HEK293T (cell line): ENCODE measurements at regions not wholly inside any gene's neighbourhood (a gene's known extent, or its start where the extent isn't known, plus 50 kb on each side); places are given as distances from the start of the nearest gene placed in this dataset.

ENCODE experiments used
- CTCF ChIA-PET: fragments of 350-600 bp; formaldehyde crosslinking; extraction: SDS; loops from one replicate; lab custom pipeline; 2021; ENCODE audit warnings: antibody characterized with exemption, inconsistent platforms; lab: Yijun Ruan, JAX
- POLR2A ChIA-PET: fragments of 350-600 bp; formaldehyde crosslinking; extraction: SDS; loops from one replicate; lab custom pipeline; 2020; ENCODE audit warnings: antibody characterized with exemption, inconsistent platforms; lab: Yijun Ruan, JAX
- DNase-seq: peaks from one replicate; pipeline ENCODE4 v3.0.0; 2012; ENCODE audit warnings: mixed read lengths; ENCODE audit errors: extremely low spot score
- ARNT ChIP-seq: fragments of 450-650 bp; IDR thresholded peaks from 2 replicates; pipeline ENCODE4 v1.6.1; 2017; ENCODE audit warnings: mild to moderate bottlenecking
- BHLHE40 ChIP-seq: fragments of 450-650 bp; IDR thresholded peaks from 2 replicates; pipeline ENCODE4 v1.6.1; 2016; ENCODE audit warnings: mild to moderate bottlenecking, moderate library complexity, borderline replicate concordance
- CTBP1 ChIP-seq: fragments of 450-650 bp; IDR thresholded peaks from 2 replicates; pipeline ENCODE4 v1.6.1; 2016; ENCODE audit warnings: borderline replicate concordance
- ELF4 ChIP-seq: fragments of 450-650 bp; IDR thresholded peaks from 2 replicates; pipeline ENCODE4 v1.6.1; 2017; ENCODE audit warnings: antibody characterized with exemption
- FOXA1 ChIP-seq: fragments of 450-650 bp; IDR thresholded peaks from 2 replicates; pipeline ENCODE4 v1.6.1; 2016; ENCODE audit warnings: mild to moderate bottlenecking
- FOXK2 ChIP-seq: fragments of 450-650 bp; IDR thresholded peaks from 2 replicates; pipeline ENCODE4 v1.6.1; 2016; ENCODE audit warnings: mild to moderate bottlenecking
- FOXM1 ChIP-seq: fragments of 450-650 bp; IDR thresholded peaks from 2 replicates; pipeline ENCODE4 v1.6.1; 2017; ENCODE audit warnings: mild to moderate bottlenecking, borderline replicate concordance
- HDGF ChIP-seq: fragments of 450-650 bp; IDR thresholded peaks from 2 replicates; pipeline ENCODE4 v1.6.1; 2017; ENCODE audit warnings: antibody characterized with exemption, borderline replicate concordance
- L3MBTL2 ChIP-seq: fragments of 450-650 bp; conservative IDR thresholded peaks from 2 replicates; pipeline ENCODE4 v1.6.1; 2016; ENCODE audit warnings: mild to moderate bottlenecking
- LEF1 ChIP-seq: fragments of 450-650 bp; IDR thresholded peaks from 2 replicates; pipeline ENCODE4 v1.6.1; 2017; ENCODE audit warnings: mild to moderate bottlenecking, borderline replicate concordance
- NFRKB ChIP-seq: fragments of 450-650 bp; IDR thresholded peaks from 2 replicates; pipeline ENCODE4 v1.6.1; 2016; ENCODE audit warnings: mild to moderate bottlenecking, moderate library complexity
- PKNOX1 ChIP-seq: fragments of 450-650 bp; IDR thresholded peaks from 2 replicates; pipeline ENCODE4 v1.6.1; 2016
- SP1 ChIP-seq: fragments of 450-650 bp; IDR thresholded peaks from 2 replicates; pipeline ENCODE4 v1.6.1; 2017
- SUZ12 ChIP-seq: fragments of 450-650 bp; IDR thresholded peaks from 2 replicates; pipeline ENCODE4 v1.6.1; 2016; ENCODE audit warnings: mild to moderate bottlenecking
- TARDBP ChIP-seq: fragments of 450-650 bp; IDR thresholded peaks from 2 replicates; pipeline ENCODE4 v1.6.1; 2016
- ZNF384 ChIP-seq: fragments of 450-650 bp; IDR thresholded peaks from 2 replicates; pipeline ENCODE4 v1.6.1; 2016

DNA sequence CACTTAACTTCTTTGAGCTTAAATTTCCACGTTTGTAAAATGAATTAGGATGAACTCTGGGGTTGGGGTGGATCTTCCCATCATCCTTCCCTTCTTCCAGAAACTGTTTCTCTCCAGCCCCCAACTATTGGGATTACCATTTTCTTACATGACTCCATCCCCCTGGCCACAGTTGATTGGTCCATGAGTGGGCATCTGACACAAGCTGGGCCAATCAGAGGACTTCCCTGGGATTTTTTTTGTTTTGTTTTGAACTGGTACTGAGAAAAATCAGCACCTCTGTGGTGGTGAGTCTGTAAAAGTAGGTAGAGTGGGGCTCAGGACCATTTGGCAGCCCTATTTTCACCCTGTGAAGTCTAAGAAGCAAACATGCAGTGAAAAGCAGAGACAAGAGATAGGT is 118.0 kb upstream of the SERTAD2 start:
- CTCF ChIA-PET, result interaction anchor here (0.7 kb wide), 1 partner anchor 53 kb away, joined by 5 read pairs; no protein-coding TSS in a partner anchor
- POLR2A ChIA-PET, result no interaction called here

GRCh38 chr2:64773461-64774118 is 119.9 kb upstream of the SERTAD2 start:
- CTCF ChIA-PET, result interaction anchor here (0.7 kb wide), 1 partner anchor 8 kb away, joined by 3 read pairs; no protein-coding TSS in a partner anchor
- DNase-seq, result no peak
- POLR2A ChIA-PET, result interaction anchor here (1.2 to 1.6 kb wide), 2 partner anchors 23 to 120 kb away, joined by 3 to 6 read pairs; partner anchors contain the start of gene SERTAD2
- TF ChIP-seq FOXA1 (no peak), TARDBP (no peak), SP1 (no peak), NFRKB (no peak), FOXK2 (no peak), SUZ12 (no peak), PKNOX1 (no peak), ARNT (no peak), BHLHE40 (no peak), ELF4 (no peak), HDGF (no peak), ZNF384 (no peak), FOXM1 (no peak), L3MBTL2 (no peak), CTBP1 (no peak), LEF1 (no peak)

More for the DNA sequence above, 118.0 kb upstream of the SERTAD2 start:
- TF ChIP-seq HDGF (no peak), ELF4 (no peak), FOXM1 (no peak), PKNOX1 (no peak), L3MBTL2 (no peak), CTBP1 (no peak), BHLHE40 (no peak), ARNT (no peak), FOXK2 (no peak), SP1 (no peak), LEF1 (no peak), ZNF384 (no peak), NFRKB (no peak), TARDBP (no peak), FOXA1 (no peak), SUZ12 (no peak)
- DNase-seq, result no peak

DNA sequence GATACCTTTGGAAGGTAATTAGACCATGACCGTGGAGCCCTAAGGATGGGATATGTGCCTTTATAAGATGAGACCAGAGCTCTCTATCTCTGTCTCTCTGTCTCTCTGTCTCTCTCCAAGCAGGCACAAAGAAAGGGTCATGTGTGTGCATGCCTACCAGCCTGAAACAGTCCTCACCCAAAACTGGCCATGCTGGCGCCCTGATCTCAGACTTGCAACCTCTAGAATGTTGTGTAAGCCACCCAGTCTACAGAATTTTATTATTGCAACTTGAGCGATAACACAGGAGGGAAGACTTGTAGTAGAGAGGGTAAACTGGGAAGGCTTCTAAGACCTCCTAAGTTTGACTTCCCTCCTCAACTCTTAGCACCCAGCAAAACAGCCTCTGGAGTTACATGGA is 124.1 kb upstream of the SERTAD2 start:
- POLR2A ChIA-PET, result no interaction called here
- no peak for TF ChIP-seq ELF4
- TF ChIP-seq SP1, result no peak
- no peak for TF ChIP-seq ARNT
- no peak for TF ChIP-seq FOXK2
- TF ChIP-seq PKNOX1, result no peak
- no peak for TF ChIP-seq CTBP1
- no peak for TF ChIP-seq FOXA1
- TF ChIP-seq FOXM1, result no peak
- no peak for TF ChIP-seq NFRKB
- TF ChIP-seq L3MBTL2, result no peak
- CTCF ChIA-PET, result no interaction called here
- DNase-seq, result no peak

GRCh38 chr2:64779117-64779690 is 125.5 kb upstream of the SERTAD2 start:
- TF ChIP-seq FOXA1, result no peak
- TF ChIP-seq SUZ12, result no peak
- no peak for TF ChIP-seq CTBP1
- no peak for TF ChIP-seq ELF4
- TF ChIP-seq ZNF384, result no peak
- no peak for TF ChIP-seq FOXM1
- no peak for TF ChIP-seq PKNOX1
- no peak for TF ChIP-seq L3MBTL2
- no peak for TF ChIP-seq LEF1
- no peak for TF ChIP-seq FOXK2
- POLR2A ChIA-PET, result interaction anchor here (1.3 kb wide), 1 partner anchor 11 kb away, joined by 4 read pairs; no protein-coding TSS in a partner anchor
- CTCF ChIA-PET, result interaction anchor here (1.8 kb wide), 1 partner anchor 12 kb away, joined by 4 read pairs; no protein-coding TSS in a partner anchor
- DNase-seq, result no peak

DNA sequence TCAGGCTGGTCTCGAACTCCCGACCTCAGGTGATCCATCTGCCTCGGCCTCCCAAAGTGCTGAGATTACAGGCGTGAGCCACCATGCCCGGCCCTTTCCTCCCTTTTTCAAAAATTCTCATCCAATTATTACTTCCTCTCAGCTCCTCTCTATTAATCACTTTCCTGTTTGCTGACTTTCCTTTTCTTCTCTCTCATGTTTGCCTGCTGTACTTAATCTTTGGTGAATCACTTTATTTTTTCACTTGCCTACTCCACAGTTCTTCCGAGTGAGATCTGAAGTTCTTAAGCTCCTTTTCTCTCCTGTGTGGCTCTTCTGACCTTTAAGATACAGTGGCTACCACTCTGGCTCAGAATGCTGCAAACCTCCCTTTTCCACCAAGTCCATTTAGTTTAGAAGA is 126.3 kb upstream of the SERTAD2 start:
- ChIA-PET POLR2A (interaction anchor here (1.3 kb wide), 1 partner anchor 12 kb away, joined by 4 read pairs; no protein-coding TSS in a partner anchor), CTCF (interaction anchor here (0.8 to 1.8 kb wide), 2 partner anchors 12 to 13 kb away, joined by 3 to 4 read pairs; no protein-coding TSS in a partner anchor)

More for the DNA sequence above, 126.3 kb upstream of the SERTAD2 start:
- TF ChIP-seq ARNT, result no peak
- TF ChIP-seq CTBP1, result no peak
- TF ChIP-seq HDGF, result no peak
- no peak for DNase-seq
